ENCODE measurements at regions not wholly inside any gene's neighbourhood (a gene's known extent, or its start where the extent isn't known, plus 50 kb on each side); places are given as distances from the start of the nearest gene placed in this dataset.

DNA sequence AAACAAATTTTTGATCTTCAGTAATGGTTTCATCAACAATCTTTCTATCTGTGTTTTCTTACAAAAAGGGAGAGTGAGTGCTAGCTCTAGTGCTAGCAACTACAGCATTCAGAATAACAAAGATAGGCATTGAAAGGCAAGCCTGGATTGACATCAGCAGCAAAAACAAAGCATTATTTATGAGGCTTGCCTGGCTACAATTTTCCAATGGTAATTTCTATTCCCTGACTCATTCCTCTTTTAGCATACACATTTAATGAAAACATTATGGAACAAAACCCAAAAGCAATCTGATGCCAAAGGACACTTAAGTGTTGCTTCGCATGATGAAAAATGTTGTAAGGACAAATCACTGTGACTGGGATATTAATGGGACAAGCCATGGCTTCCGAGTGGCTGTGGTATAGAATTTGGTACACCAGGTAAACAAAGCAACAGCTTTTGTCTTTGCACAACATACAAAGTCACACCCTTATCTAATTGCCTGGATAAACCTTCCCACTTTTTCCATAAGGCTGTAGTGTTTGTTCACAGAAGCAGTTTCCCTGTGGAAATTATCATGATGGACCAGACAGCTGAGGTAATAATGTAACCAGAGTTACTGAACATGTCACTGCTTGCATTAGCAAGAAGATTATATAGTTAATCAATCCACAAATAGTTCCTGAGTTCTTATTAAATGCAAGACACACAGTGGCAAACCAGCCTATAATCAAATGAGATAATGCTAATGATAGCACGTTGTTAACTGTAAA lies 179.8 kb upstream of the EDIL3 start:
- Histone ChIP-seq H3K9ac (ENCODE audit: low read length) (no peak overlapping the region), H3K4me1 (ENCODE audit: control insufficient read depth, insufficient read depth, low read length) (peaks cover 6% of the 10 kb centered on the region), H3K4me3 (ENCODE audit: low read length) (no peak overlapping the region), H3K9me3 (ENCODE audit: control insufficient read depth, low read length) (no peaks in the 10 kb centered on the region), H3K36me3 (ENCODE audit: control insufficient read depth, insufficient read depth, low read length, severe bottlenecking) (no peaks in the 10 kb centered on the region), H3K27me3 (replicated peaks; ENCODE audit: control insufficient read depth, insufficient read depth, low read length) (no peaks in the 10 kb centered on the region)
- DNase-seq (ENCODE audit: low read depth), result peak; percentile 87

DNA sequence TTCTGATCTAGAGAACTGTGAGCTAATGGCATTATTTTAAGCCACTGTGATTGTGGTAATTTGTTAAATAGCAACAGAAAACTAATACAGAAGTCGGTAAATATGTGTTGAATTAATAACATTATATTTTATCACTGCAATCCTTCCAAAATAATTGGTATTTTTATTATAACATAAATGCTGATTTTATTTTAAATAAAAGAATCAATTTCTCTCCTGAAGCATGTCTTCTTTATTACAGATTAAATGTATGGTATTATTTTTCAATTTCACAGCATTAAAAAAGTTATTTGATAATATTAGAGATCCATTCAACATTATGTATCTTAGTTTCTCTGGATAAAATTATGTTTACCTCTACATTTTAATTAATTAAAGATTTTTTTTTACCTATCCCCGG lies 165.5 kb upstream of the EDIL3 start:
- Histone ChIP-seq H3K4me3 (ENCODE audit: low read length) (no peak overlapping the region), H3K4me1 (ENCODE audit: control insufficient read depth, insufficient read depth, low read length) (no peaks in the 10 kb centered on the region), H3K9ac (ENCODE audit: low read length) (no peak overlapping the region), H3K27me3 (replicated peaks; ENCODE audit: control insufficient read depth, insufficient read depth, low read length) (no peaks in the 10 kb centered on the region), H3K9me3 (ENCODE audit: control insufficient read depth, low read length) (no peaks in the 10 kb centered on the region), H3K36me3 (ENCODE audit: control insufficient read depth, insufficient read depth, low read length, severe bottlenecking) (no peaks in the 10 kb centered on the region)
- no peak for DNase-seq (ENCODE audit: low read depth)

DNA sequence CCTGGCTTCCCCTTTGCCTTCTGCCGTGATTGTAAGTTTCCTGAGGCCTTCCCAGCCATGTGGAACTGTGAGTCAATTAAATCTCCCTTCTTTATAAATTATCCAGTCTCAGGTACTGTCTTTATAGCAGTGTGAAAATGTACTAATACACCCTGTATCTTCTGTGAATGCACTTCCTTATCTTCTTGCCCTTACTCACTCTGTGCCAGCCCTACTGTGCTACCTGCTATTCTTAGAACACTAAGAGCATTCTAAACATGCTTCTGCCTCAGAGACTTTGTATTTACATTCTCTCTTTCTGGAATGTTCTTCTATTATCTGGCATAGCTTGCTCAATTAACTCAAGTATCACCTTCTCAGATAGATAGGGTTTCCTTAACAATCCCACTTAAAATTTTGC lies 164.4 kb upstream of the EDIL3 start:
- DNase-seq (ENCODE audit: low read depth), result no peak
- Histone ChIP-seq H3K4me3 (ENCODE audit: low read length) (no peak overlapping the region), H3K27me3 (replicated peaks; ENCODE audit: control insufficient read depth, insufficient read depth, low read length) (no peaks in the 10 kb centered on the region), H3K9ac (ENCODE audit: low read length) (no peak overlapping the region), H3K36me3 (ENCODE audit: control insufficient read depth, insufficient read depth, low read length, severe bottlenecking) (no peaks in the 10 kb centered on the region), H3K9me3 (ENCODE audit: control insufficient read depth, low read length) (no peaks in the 10 kb centered on the region), H3K4me1 (ENCODE audit: control insufficient read depth, insufficient read depth, low read length) (no peaks in the 10 kb centered on the region)

DNA sequence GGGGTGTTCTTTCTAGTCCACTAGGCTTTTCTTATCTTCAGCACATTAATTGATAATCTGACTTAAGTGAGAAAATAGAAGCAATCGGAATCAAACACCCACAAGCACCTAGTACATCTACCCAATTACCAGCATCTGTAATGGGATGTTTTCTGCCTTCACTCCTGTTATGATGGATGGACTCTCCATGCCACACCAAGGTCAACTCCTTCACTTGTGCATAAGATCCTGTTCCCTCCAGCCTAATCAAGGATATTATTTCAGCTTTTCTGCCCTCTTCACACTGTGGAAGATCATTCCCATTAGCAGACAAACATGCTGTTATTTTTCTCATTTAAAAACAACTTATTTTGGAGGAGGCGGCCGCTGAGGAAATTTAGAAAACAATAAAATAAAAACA lies 162.0 kb upstream of the EDIL3 start:
- Histone ChIP-seq H3K27me3 (replicated peaks; ENCODE audit: control insufficient read depth, insufficient read depth, low read length) (no peaks in the 10 kb centered on the region), H3K9me3 (ENCODE audit: control insufficient read depth, low read length) (peaks cover under 1% of the 10 kb centered on the region), H3K9ac (ENCODE audit: low read length) (no peak overlapping the region), H3K4me1 (ENCODE audit: control insufficient read depth, insufficient read depth, low read length) (no peaks in the 10 kb centered on the region), H3K36me3 (ENCODE audit: control insufficient read depth, insufficient read depth, low read length, severe bottlenecking) (no peaks in the 10 kb centered on the region), H3K4me3 (ENCODE audit: low read length) (no peak overlapping the region)
- no peak for DNase-seq (ENCODE audit: low read depth)

GRCh38 chr5:84536797-84537196 lies 152.1 kb upstream of the EDIL3 start:
- Histone ChIP-seq H3K4me1 (ENCODE audit: control insufficient read depth, insufficient read depth, low read length) (no peaks in the 10 kb centered on the region), H3K36me3 (ENCODE audit: control insufficient read depth, insufficient read depth, low read length, severe bottlenecking) (no peaks in the 10 kb centered on the region), H3K27me3 (replicated peaks; ENCODE audit: control insufficient read depth, insufficient read depth, low read length) (no peaks in the 10 kb centered on the region), H3K9ac (ENCODE audit: low read length) (no peak overlapping the region), H3K4me3 (ENCODE audit: low read length) (no peak overlapping the region), H3K9me3 (ENCODE audit: control insufficient read depth, low read length) (peaks cover 15% of the 10 kb centered on the region)
- DNase-seq (ENCODE audit: low read depth), result no peak

DNA sequence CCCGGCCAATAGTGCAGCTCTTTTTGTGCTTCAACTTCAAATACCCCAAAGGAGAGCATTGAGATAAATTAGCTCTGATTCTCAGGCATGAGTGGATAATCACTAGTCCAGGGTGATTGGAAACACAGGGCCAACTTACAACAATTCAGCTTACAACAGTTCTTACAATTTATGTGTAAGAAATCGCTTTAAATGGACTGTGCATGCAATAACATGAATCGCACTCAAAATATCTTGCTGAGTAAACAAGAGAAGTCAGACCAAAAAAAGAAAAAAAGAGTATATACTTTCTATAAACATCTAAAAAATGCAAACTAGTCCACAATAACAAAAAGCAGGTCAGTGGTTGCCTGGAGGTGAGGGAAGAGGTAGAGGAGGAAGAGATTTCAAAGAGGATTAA lies 150.6 kb upstream of the EDIL3 start:
- H3K9me3 ChIP-seq (ENCODE audit: control insufficient read depth, low read length), result peaks cover 7% of the 10 kb centered on the region
- H3K36me3 ChIP-seq (ENCODE audit: control insufficient read depth, insufficient read depth, low read length, severe bottlenecking), result no peaks in the 10 kb centered on the region
- DNase-seq (ENCODE audit: low read depth), result peak; percentile 52
- H3K9ac ChIP-seq (ENCODE audit: low read length), result no peak overlapping the region
- no peak overlapping the region for H3K4me3 ChIP-seq (ENCODE audit: low read length)
- H3K4me1 ChIP-seq (ENCODE audit: control insufficient read depth, insufficient read depth, low read length), result no peaks in the 10 kb centered on the region
- no peaks in the 10 kb centered on the region for H3K27me3 ChIP-seq (replicated peaks; ENCODE audit: control insufficient read depth, insufficient read depth, low read length)

GRCh38 chr5:84524491-84524890 lies 139.8 kb upstream of the EDIL3 start:
- Histone ChIP-seq H3K36me3 (ENCODE audit: control insufficient read depth, insufficient read depth, low read length, severe bottlenecking) (no peaks in the 10 kb centered on the region), H3K9ac (ENCODE audit: low read length) (no peak overlapping the region), H3K9me3 (ENCODE audit: control insufficient read depth, low read length) (no peaks in the 10 kb centered on the region)

DNA sequence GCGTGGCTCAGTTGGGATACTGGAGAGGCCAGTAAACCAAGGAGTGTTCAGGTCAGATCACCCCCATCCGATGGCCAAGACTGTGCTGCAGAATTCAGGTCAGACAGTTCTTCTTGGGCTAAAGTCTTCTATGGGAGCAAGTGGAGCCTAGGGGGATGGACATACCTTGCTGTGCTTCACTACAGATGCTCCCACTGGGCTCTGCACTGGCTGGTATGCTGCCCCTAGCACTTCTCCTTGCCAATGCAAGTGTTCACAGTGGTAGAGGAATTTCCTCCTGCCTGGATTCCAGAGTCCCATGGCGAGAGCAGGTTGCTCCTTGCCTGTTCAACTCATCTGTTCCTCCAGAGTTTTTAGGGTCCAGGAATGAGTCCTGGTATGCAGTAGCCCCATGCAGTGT lies 134.2 kb upstream of the EDIL3 start:
- DNase-seq (ENCODE audit: low read depth), result no peak

More at GRCh38 chr5:84524491-84524890, 139.8 kb upstream of the EDIL3 start:
- no peak for DNase-seq (ENCODE audit: low read depth)
- Histone ChIP-seq H3K27me3 (replicated peaks; ENCODE audit: control insufficient read depth, insufficient read depth, low read length) (no peaks in the 10 kb centered on the region), H3K4me3 (ENCODE audit: low read length) (no peak overlapping the region), H3K4me1 (ENCODE audit: control insufficient read depth, insufficient read depth, low read length) (no peaks in the 10 kb centered on the region)

DNA sequence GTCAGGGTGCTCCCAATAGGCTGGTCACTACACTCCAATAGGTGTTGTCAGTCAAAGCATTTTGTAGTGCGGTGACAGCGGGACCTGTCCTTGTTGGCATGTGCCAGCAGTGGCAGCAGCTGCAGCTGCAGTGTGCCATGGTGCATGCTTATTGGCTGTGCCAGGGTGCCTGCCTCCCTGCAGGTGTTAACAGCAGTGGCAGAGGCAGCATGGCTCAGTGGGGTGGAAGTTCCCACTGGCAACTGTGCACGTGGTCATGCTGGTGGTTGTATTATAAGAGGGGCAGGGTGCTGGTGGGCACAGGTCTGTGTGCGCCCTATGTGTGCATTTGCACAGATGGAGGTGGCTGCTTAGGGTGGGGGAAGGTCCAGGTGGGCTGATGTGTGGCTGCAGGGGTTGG lies 133.7 kb upstream of the EDIL3 start:
- no peaks in the 10 kb centered on the region for H3K27me3 ChIP-seq (replicated peaks; ENCODE audit: control insufficient read depth, insufficient read depth, low read length)
- H3K36me3 ChIP-seq (ENCODE audit: control insufficient read depth, insufficient read depth, low read length, severe bottlenecking), result no peaks in the 10 kb centered on the region
- DNase-seq (ENCODE audit: low read depth), result no peak
- H3K9ac ChIP-seq (ENCODE audit: low read length), result no peak overlapping the region
- H3K4me3 ChIP-seq (ENCODE audit: low read length), result no peak overlapping the region
- H3K4me1 ChIP-seq (ENCODE audit: control insufficient read depth, insufficient read depth, low read length), result no peaks in the 10 kb centered on the region
- no peaks in the 10 kb centered on the region for H3K9me3 ChIP-seq (ENCODE audit: control insufficient read depth, low read length)

More for the DNA sequence above, 134.2 kb upstream of the EDIL3 start:
- Histone ChIP-seq H3K36me3 (ENCODE audit: control insufficient read depth, insufficient read depth, low read length, severe bottlenecking) (no peaks in the 10 kb centered on the region), H3K9ac (ENCODE audit: low read length) (no peak overlapping the region), H3K9me3 (ENCODE audit: control insufficient read depth, low read length) (no peaks in the 10 kb centered on the region), H3K4me3 (ENCODE audit: low read length) (no peak overlapping the region), H3K27me3 (replicated peaks; ENCODE audit: control insufficient read depth, insufficient read depth, low read length) (no peaks in the 10 kb centered on the region), H3K4me1 (ENCODE audit: control insufficient read depth, insufficient read depth, low read length) (no peaks in the 10 kb centered on the region)

DNA sequence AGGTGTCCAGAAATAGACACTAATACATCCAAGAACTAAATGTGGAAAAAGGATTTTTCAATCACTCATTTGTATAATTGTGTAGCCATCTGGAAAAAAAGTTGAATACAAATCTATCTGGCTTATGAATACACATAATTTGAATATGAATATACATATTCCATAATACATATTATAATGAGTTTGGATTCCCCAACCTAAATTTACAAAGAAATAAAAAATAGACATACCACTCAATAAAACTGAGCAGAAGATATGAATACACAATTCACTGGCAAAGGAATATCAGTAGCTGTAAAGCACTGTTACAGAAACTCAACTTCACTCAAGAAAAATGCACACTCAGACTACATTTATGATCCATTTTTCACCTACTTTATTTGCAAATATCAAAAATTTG lies 121.9 kb upstream of the EDIL3 start:
- H3K36me3 ChIP-seq (ENCODE audit: control insufficient read depth, insufficient read depth, low read length, severe bottlenecking), result no peaks in the 10 kb centered on the region
- no peak overlapping the region for H3K4me3 ChIP-seq (ENCODE audit: low read length)
- no peaks in the 10 kb centered on the region for H3K27me3 ChIP-seq (replicated peaks; ENCODE audit: control insufficient read depth, insufficient read depth, low read length)
- no peak for DNase-seq (ENCODE audit: low read depth)
- H3K9me3 ChIP-seq (ENCODE audit: control insufficient read depth, low read length), result no peaks in the 10 kb centered on the region
- H3K9ac ChIP-seq (ENCODE audit: low read length), result no peak overlapping the region
- no peaks in the 10 kb centered on the region for H3K4me1 ChIP-seq (ENCODE audit: control insufficient read depth, insufficient read depth, low read length)

GRCh38 chr5:84494453-84494852 lies 109.8 kb upstream of the EDIL3 start:
- H3K36me3 ChIP-seq (ENCODE audit: control insufficient read depth, insufficient read depth, low read length, severe bottlenecking), result no peaks in the 10 kb centered on the region
- DNase-seq (ENCODE audit: low read depth), result peak; percentile 34
- H3K9ac ChIP-seq (ENCODE audit: low read length), result no peak overlapping the region
- H3K27me3 ChIP-seq (replicated peaks; ENCODE audit: control insufficient read depth, insufficient read depth, low read length), result no peaks in the 10 kb centered on the region
- no peaks in the 10 kb centered on the region for H3K4me1 ChIP-seq (ENCODE audit: control insufficient read depth, insufficient read depth, low read length)
- H3K4me3 ChIP-seq (ENCODE audit: low read length), result no peak overlapping the region
- H3K9me3 ChIP-seq (ENCODE audit: control insufficient read depth, low read length), result peaks cover 7% of the 10 kb centered on the region

GRCh38 chr5:84487963-84488362 lies 103.3 kb upstream of the EDIL3 start:
- Histone ChIP-seq H3K4me3 (ENCODE audit: low read length) (peak overlapping the region; percentile 4), H3K27me3 (replicated peaks; ENCODE audit: control insufficient read depth, insufficient read depth, low read length) (no peaks in the 10 kb centered on the region), H3K9ac (ENCODE audit: low read length) (no peak overlapping the region), H3K4me1 (ENCODE audit: control insufficient read depth, insufficient read depth, low read length) (peaks cover 15% of the 10 kb centered on the region), H3K9me3 (ENCODE audit: control insufficient read depth, low read length) (peaks cover 7% of the 10 kb centered on the region), H3K36me3 (ENCODE audit: control insufficient read depth, insufficient read depth, low read length, severe bottlenecking) (no peaks in the 10 kb centered on the region)
- DNase-seq (ENCODE audit: low read depth), result peak; percentile 84

All from adipocyte (in vitro differentiated cells).